Uterus (tissue), 2 donors: ENCODE measurements at regions not wholly inside any gene's neighbourhood (a gene's known extent, or its start where the extent isn't known, plus 50 kb on each side); places are given as distances from the start of the nearest gene placed in this dataset.

Experiments used
- CTCF ChIP-seq, 4 experiments: fragments of 200-600 bp in 2 of 4; fragments of 450-650 bp in 2 of 4; sonication (generic) in 2 of 4; IDR thresholded peaks; one replicate each; pipeline ENCODE4 v1.5.1; 2016 to 2019; ENCODE audit warnings: antibody characterized with exemption in 4 of 4, mild to moderate bottlenecking in 2 of 4, moderate library complexity in 1 of 4
- POLR2A ChIP-seq, 2 donors: fragments of 450-650 bp; IDR thresholded peaks; one replicate each; pipeline ENCODE4 v1.6.1; 2016; ENCODE audit warnings: antibody characterized with exemption in 2 of 2, mild to moderate bottlenecking in 1 of 2, moderate library complexity in 1 of 2

DNA sequence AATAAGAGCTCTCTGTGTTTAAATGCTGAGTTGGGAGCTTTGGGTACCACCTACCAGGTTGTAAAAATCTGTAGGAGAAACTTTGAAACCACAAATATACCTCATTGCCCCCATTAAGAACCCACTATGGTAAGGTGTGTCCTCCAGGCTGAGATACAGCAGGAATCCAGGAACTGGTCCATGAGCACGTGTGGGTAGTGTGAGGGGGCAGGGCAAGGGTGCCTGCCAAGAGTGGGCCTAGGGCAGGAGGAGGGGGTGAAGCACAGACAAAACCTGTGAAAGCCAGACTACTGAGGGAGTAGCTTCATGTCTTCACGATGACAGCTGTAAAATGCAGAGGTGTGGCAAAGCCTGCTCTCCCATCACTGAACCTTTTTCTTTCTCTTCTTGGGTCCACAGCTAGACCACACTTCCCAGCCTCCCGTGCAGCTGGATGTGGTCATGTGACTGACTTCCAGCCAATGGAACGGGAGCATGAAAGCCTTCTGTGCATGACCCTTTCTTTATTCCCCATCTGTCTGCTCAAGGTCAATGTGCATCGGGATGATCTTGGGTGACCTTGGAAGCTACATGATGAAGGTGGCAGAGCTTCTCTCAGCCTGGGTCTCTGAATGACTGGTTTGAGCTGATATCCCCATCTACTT, 51.1 kb upstream of the POMGNT2 start:
- TF ChIP-seq CTCF (IDR thresholded peaks at IDR 0.05), result no peak
- no peak for TF ChIP-seq POLR2A (IDR thresholded peaks at IDR 0.05)
